GM18868 (cell line): ENCODE measurements at regions not wholly inside any gene's neighbourhood (a gene's known extent, or its start where the extent isn't known, plus 50 kb on each side); places are given as distances from the start of the nearest gene placed in this dataset.

ENCODE experiments used
- ATAC-seq: cut with Tn5 transposase; IDR thresholded peaks from one replicate; pipeline ENCODE4 v1.9.1; 2021; ENCODE audit warnings: mild to moderate bottlenecking, moderate library complexity; ENCODE audit not compliant: unreplicated experiment

DNA sequence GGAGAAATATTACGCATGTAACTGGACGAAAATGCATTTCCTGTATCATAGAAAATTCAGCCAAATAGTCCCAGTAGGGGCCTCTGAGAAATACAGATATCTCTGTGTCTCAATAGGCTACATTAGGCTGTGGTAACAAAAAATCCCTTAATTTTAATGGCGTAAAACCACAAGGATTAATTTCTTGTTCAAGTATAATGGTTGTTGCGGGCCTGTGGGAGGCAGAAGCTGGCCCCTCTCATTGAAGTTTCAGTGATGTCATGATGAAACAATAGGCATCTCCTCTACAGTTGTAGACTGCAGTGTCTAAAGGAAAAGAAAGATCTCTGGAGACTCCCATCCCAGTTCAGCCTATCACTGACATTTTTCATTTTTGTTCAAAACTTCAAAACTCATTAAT lies 1625.6 kb upstream of the C9orf72 start:
- no peak for ATAC-seq

DNA sequence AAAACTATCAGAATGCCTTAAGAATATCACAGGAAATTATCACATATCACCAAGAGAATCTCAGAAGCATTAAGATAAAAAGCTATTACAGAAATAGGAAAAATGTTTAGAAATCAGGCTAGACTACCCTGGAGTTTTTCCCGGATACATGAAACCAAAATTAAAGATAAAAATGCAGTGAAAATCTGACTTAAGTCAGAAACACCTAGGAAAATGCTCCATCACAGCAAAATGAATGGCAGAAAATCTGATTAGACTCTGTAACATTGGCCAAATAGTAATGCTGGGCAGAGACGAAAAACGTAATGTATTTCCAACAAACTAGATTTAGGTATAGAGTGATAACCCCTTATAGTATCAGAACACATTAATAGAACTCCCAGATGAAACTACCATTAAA lies 1626.7 kb upstream of the C9orf72 start:
- ATAC-seq = no peak

DNA sequence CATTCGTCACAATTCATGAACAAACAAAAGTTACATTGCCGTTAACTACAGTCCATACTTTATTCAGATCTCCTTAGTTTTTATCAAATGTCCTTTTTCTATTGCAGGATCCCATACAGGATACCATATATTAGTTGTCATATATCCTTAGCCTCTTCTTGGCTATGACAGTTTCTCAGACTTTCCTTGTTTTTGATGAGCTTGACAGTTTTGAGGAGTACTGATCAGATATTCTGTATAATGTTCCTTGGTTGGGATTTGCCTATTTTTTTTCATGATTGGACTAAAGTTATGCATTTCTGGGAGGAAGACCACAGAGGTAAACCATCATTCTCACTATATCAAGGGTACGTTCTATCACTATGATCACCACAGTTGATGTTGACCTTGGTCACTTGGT lies 1627.4 kb upstream of the C9orf72 start:
- ATAC-seq = no peak

DNA sequence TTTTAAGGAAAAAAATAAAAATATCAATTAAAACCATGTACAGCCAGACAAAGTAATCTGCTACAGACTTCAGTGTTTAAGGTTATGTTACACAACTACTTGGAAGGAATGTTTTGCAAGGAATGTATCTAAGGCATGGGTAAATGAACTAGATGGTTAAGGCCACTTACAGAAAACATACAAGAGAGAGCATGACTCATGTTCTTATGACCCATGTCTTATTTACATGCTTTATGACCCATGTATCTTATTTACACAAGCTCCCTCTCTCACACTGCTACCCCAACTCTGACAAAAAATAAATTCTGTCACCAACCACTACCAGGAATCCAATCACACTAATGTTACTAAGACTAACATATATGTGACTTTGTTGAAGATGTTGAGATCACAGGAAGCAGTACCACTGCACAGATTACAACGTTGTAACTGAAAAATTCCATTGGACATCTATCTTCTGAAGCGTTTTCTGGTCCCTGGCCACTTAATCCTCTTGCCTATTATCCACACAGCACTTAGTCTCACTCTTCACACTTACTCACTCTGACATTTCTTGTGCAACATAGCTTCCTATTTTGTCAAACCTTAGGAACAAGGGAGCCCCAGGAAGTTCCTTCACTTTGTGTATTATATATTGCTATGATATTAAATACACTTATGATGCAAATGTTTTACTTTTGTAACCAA lies 1630.1 kb upstream of the C9orf72 start:
- no peak for ATAC-seq

DNA sequence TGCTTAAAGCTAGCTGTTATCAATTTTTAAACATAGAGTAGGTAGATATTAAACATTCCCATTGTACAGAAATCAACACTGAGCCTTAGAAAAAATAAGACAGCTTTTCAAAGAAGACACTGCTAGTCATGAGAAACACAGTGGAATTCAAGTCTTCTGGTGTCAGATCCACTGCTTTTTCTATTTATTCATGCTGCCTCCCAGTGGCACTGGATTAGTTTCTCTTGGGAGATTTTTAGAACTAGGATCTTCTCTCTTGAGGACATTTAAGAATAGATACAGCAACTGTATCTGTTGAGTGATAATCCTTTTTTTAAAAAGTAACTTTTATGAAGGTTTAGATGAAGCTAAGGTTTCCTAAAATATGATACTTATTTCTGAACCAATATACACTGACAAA lies 1635.4 kb upstream of the C9orf72 start:
- no peak for ATAC-seq

DNA sequence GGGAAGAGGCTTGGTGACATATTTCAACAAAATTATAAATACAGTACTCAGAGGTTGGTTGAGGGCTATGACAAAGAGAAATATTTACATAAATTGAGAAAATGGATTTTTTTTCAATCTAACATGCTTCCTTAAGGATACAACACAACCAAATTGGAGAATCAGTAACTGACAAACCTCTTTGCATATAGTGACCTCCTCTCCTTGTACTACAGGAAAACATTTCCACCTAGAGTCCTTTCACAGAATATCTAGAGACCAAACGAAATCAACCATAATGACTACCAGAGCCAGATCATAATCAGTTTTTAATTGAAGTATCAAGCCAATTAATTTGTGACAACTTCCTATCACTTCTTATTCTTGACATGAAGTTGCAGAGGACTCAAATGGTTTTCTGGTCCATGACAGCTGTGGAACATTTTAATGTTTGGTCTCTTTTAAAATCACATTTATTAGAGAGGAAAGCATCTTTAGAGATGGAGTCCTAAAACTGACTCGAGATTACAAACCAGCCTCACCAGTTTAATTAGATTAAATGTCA lies 1636.5 kb upstream of the C9orf72 start:
- ATAC-seq = no peak

DNA sequence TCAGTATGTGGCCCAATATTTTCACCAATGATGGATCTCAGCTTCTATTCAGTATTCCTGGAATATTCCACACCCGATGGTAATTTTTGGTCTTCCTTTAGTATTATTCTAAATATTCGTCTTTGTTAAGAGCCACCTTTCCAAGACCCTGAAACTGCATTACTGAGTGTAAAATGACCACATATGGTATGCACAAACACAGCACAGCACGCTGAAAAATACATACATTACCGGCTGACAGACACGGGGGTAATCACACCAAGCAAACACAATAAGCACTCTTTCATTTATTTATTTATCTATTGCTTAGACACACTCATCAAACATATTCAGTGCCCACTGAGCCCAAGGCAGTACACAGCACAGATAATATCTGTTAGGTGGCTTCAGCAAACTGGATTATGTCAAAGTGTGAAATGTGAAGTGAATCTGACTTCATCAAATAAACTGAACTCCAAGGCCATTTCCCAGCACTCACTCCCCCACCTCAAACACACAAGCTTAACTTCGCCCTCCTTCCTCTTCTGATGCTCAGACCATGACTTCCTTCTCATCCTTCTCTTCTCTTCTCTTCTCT lies 1637.8 kb upstream of the C9orf72 start:
- no peak for ATAC-seq

DNA sequence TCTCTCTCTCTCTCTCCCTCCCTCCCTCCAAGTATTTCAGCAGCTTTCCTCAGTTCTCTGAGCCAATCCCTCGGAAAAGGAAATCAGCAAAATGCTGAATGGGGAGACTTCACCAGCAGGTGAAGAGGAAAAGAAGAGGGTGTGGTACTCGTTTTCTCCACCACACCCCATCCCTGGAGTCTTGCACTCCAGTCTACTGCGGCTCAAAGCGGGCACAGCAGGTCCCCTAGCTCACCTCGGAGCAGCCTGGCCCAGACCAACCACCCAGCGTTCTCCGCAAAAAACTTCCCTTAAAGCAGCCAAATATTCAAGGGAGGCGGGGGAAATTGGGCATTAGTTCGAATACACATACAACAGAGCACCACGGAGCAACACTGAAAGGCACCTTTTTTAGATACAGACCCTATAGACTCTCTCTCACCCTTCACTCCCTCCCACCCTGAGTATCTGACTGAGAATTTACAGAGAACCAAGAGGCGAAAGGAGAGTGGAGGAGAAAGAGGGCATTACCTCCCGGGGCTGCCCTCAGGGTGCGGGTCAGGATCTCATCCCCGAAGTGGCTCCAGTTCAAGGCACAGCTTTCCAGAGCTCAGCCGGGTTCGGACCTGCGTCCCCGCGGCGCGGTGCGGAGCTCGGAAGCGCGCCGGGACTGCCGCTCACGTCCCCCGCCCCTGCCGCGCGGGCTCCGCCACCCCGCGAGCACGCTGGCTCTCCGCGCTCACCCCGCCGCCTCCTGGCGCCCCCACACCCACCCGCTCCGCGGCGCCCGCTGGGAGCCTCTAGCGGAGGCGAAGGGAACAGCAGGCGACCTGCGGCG lies 1638.5 kb upstream of the C9orf72 start:
- ATAC-seq = peak; percentile 96

DNA sequence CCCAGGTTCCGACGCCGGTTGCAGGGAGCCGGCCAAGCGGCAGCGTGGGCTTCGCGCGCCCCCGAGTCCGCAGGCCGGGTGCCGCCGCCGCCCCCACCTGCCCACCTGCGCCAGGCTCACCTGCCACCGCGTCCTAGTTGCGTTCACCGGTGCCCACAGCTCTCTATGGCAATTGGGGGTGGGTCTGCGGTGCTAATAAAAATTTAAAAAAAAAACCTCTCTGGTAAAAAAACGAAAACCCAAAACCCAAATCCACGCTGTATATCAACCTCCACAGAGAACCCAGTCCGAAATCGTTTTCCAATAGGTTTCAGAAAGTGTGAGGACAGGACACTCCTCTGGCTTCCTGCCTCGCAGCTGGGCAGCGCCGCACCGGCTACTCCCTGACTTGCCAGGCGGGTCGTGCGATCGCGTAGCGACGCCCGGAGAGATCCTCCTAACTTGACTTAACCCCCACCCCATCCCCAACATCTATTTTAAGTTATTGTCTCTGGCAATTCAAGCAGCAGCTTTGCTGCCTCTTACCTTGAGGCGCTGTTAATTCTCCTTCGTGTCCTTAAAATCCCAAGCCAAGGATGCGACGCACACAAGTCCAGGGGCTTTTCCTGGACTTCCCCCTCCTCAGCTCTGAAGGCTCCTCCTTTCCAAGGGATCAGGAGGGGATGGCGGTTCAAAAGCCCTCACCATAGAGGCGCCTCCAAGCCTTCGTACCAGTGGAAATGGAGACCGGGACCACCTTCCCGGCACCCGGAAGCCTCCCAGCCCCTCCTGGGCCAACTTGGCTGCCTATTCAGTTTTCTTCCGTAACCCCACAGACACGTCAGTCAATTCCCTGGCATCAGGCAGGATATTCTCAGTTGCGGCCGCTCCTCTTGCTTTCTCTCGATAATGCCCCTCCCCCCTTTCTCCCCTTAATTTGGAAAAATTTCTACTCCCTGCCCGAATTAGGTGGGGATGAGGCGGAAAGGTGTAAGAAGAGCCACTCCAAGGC lies 1639.4 kb upstream of the C9orf72 start:
- ATAC-seq = no peak

DNA sequence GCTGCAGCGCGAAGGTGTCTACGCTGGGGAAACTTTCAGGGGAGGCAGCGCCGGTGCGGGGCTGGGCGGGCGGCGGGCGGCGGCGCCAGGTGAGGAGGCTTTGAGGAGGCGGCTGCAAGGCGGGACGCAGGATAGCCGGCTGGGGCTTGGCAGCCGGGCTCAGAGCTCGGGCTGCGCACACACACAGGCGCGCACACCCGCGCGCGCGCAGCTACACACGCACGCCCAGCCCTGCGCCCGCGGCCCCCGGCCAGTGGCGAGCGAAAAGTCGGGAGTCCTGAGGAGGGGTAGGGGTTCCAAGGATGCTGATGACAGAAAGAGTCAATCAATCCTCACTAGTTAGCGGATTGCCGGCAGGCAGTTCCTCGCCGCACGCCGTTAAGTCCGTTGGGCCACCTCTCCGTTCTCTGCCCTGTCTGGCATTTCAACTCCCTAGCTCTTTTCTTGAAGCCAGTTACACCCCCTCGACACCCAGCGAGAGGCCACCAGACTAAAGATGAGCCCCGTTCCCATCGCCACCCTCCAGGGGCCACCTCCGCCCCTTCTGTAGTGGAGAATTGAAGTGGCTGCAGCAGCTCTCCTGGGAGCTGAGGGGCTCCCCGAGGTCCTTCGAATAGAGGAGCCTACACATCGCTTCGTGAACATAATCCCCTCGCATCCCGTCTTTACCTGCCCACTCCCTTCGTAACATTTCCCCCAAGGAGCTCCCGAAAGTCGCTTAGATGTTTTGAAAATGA lies 1640.3 kb upstream of the C9orf72 start, which contains the start of gene LINGO2:
TSS of gene LINGO2 (minus strand) at position 185 of the 737 bp plus-strand sequence.
- no peak for ATAC-seq

DNA sequence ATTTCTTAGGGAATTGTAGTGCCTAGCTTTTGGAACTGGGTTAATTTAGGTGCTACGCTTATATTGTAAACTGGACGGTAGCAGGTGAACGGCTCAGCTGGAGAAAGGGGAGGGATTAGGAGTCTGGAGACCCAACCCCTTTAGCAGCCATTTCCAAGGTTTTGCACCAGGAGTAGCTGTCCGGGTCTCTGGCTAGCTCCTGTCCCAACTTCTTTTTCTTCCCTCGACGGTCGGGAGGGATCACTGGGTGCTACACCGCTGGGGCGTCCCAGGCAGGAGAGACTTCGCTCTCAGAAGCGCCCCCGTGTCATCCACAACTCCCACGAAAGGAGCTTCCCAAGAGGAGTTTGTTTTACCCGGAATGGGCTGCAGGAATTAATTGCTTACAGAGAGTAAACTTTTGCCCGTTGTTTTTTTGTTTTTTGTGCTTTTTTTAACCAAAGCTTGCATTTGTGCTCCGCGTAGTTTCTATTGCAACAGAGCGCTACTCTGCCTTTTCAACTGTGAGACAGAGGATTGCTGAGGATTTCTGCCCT lies 1640.9 kb upstream of the C9orf72 start:
- ATAC-seq = no peak

DNA sequence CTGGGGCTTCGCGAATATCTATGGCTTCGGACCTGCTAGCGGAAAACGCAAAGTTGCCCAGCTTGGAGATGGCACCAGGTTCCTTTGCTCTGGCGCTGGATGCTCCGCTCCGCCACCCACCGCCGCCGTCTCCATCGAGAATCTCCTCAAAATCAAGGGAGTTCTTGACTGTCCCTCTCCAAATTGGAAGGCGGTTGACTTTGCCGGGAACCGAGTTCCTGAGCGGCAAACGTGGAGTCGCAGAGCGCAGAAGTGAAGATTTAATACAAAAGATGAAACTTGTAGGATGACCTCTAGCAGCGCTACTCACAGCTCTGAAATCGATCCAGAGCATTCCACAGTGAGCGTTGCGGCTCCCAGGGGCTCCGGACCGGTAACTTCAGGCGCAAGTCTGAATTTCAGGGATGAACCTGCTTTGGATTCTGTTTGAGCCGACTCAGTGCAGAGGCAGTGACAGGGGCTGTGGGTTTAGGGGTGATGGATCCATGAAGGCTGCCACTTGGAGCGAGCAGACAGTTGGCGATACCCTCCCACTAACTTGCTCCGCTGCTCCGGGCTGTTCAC lies 1641.5 kb upstream of the C9orf72 start:
- ATAC-seq = no peak

DNA sequence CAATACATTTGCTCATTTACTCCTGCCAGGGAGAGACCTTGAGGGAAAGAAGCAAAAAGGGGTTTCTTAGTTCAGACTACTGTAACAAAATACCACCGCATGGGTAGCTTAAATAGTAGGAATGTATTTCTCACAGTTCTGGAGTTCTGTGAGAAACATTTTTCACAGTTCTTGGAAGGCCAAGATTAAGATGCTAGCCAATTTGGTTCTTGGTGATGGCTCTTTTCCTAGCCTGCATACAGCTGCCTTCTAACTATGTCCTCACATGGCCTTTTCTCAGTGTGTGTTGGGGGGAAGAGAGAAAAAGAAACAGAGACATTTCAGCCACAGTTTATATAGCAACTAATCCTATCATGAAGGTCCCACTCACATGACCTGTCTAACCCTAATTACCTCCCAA lies 1644.7 kb upstream of the C9orf72 start:
- ATAC-seq = no peak

DNA sequence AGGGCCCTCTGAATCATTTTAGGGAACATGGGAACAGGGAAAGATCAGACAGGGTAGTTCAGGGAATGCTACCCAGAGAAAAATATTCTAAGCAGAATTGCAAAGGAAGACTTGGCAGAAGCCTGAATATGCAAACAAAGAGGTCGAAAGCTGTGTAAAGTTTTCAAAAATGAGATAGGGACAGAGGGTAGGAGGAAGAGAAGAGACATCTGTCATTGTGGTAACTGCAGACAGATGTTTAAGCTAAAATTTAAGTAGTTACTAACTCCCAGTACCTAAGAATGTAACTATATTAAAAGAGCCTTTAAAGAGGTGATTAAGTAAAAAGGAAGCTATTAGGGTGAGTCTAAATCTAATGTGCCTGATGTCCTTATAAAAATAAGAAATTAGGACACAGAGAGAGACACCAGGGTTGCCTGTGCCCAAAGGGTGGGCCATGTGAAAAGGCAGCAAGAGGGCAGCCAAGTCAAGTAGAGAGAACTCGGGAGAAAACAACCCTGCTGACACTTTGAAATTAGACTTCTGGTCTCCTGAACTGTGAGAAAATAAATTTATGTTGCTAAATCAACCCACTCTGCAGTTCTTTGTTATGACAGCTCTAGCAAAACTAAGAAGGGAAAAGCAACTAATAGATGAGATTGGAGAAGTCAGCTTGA lies 1647.4 kb upstream of the C9orf72 start:
- no peak for ATAC-seq

DNA sequence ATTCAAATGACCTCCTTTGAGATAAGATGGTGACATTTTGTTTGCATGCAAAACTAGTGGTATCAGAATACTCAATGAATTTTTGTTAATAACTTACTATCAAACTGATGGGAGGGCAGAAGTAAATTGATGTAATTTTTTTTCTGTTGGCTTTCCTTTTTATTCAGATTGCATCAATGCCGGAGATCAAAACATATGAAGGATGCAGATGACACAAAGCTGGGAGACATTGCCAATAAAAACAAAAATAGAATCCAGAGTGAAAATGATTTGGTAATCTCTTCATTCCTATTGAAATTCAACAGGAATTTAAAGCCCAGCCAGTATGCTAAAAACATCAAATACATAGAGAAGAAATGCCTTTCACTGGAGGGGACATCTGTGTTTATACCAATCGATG lies 1655.3 kb upstream of the C9orf72 start:
- ATAC-seq = no peak

DNA sequence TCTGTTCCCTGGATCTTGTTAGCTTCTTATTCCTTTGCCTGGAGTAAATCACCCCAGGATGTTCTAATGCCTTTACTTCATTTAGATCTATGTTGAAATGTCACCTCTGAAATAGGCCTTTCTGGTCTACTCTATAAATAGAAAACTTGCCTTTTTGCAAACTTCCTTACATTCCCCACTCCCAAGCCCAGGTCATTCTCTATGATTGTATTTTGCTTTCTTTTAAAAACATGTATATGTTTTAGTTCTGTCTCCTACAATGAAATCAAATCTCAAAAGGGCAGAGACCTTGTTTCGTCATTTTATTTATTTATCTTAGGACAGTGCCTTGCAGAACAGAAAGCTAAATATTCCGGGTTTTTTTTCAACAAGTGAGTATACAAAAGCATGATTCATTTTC lies 1657.7 kb upstream of the C9orf72 start:
- ATAC-seq = no peak

DNA sequence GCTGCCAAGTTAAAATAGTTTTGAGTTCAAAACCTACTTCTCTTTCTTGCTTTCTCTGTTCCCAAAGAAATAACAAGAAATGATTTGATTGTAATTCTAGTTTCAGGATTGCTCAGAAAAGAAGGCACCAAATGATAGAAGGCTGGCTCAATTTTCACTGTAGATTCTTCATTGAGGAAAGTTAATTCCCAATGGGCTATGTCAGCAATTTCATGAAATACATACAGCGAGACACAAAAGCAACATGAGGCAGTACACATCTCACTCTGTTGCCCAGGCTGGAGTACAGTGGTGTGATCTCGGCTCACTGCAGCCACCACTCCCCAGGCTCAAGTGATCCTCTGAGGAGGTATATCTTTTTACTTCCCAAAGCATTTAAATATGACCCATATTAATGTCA lies 1659.9 kb upstream of the C9orf72 start:
- no peak for ATAC-seq

DNA sequence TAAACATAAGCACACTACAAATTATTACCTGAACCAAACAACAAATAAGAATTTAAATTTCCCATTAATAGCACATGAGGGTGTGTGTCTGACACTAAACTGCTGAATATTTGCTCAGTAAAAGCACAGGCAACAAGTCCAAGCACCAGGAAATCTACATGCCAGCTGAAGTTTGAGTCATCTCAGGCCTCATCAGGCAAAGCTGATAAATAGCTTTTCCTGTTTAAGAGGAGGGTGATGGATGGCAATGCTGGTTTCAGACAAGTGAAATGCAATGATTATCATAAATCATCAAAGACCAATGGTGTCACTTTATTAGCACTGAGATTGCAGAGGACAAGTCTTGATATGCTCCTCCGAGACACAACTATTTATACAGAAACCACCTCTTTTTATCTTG lies 1668.0 kb upstream of the C9orf72 start:
- no peak for ATAC-seq

DNA sequence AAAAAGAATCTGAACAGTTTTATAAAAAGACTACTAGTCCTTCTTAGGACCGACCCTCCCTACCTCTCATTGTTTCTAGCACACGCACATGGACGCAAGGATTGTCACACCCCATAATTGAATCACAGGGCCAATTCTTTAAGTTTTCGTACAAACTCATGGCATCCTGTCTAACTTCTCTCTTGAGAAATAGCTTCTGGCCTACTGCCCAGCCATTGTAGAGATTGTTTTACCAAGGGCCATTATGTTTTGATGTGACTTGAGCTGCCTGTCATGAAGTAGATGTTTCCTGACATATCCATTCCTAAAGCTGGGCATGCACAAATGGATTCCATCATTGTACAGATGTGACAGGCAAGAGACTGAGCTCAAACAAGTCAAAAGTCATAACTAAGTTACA lies 1672.1 kb upstream of the C9orf72 start:
- ATAC-seq = no peak
